ENCODE measurements at regions not wholly inside any gene's neighbourhood (a gene's known extent, or its start where the extent isn't known, plus 50 kb on each side); places are given as distances from the start of the nearest gene placed in this dataset.

DNA sequence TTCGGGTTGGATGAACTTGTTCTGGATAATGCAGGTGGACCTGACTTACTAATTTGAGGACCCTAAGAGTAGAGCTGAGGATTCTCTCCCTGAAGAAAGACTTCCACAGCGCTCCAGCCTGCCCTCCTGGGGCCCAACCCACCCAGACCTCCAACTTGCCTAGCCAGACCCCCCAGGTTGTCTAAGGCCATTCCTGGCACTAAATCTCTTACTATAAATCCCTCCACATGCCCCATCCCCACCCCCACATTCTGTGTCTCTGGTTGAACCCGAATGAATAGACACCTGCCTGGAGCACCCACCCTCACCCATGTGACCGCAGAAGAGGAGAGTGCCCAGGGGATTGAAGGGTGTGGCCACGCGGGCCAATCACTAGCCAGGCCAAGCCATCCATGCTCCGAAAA lies 1480.0 kb downstream of the TBC1D22A start:
- TF ChIP-seq, protein P1, sequence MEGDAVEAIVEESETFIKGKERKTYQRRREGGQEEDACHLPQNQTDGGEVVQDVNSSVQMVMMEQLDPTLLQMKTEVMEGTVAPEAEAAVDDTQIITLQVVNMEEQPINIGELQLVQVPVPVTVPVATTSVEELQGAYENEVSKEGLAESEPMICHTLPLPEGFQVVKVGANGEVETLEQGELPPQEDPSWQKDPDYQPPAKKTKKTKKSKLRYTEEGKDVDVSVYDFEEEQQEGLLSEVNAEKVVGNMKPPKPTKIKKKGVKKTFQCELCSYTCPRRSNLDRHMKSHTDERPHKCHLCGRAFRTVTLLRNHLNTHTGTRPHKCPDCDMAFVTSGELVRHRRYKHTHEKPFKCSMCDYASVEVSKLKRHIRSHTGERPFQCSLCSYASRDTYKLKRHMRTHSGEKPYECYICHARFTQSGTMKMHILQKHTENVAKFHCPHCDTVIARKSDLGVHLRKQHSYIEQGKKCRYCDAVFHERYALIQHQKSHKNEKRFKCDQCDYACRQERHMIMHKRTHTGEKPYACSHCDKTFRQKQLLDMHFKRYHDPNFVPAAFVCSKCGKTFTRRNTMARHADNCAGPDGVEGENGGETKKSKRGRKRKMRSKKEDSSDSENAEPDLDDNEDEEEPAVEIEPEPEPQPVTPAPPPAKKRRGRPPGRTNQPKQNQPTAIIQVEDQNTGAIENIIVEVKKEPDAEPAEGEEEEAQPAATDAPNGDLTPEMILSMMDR (conservative IDR thresholded peaks at IDR 0.05; ENCODE audit: low read depth in 2 of 2): no peak
- TF ChIP-seq, protein P2, sequence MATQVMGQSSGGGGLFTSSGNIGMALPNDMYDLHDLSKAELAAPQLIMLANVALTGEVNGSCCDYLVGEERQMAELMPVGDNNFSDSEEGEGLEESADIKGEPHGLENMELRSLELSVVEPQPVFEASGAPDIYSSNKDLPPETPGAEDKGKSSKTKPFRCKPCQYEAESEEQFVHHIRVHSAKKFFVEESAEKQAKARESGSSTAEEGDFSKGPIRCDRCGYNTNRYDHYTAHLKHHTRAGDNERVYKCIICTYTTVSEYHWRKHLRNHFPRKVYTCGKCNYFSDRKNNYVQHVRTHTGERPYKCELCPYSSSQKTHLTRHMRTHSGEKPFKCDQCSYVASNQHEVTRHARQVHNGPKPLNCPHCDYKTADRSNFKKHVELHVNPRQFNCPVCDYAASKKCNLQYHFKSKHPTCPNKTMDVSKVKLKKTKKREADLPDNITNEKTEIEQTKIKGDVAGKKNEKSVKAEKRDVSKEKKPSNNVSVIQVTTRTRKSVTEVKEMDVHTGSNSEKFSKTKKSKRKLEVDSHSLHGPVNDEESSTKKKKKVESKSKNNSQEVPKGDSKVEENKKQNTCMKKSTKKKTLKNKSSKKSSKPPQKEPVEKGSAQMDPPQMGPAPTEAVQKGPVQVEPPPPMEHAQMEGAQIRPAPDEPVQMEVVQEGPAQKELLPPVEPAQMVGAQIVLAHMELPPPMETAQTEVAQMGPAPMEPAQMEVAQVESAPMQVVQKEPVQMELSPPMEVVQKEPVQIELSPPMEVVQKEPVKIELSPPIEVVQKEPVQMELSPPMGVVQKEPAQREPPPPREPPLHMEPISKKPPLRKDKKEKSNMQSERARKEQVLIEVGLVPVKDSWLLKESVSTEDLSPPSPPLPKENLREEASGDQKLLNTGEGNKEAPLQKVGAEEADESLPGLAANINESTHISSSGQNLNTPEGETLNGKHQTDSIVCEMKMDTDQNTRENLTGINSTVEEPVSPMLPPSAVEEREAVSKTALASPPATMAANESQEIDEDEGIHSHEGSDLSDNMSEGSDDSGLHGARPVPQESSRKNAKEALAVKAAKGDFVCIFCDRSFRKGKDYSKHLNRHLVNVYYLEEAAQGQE (IDR thresholded peaks at IDR 0.05; ENCODE audit: unreplicated experiment): no peak
- TF ChIP-seq EZH2 (IDR thresholded peaks at IDR 0.05; ENCODE audit: low read depth, unreplicated experiment) (no peak), POLR2AphosphoS5 (IDR thresholded peaks at IDR 0.05; ENCODE audit: low read depth) (no peak), NANOG (IDR thresholded peaks at IDR 0.05; ENCODE audit: borderline replicate concordance) (no peak), JUNB (IDR thresholded peaks at IDR 0.05; ENCODE audit: unreplicated experiment) (no peak), STAT1 (IDR thresholded peaks at IDR 0.05; ENCODE audit: unreplicated experiment) (no peak), ZNF114 (CRISPR knock-in tag; IDR thresholded peaks at IDR 0.05) (no peak), CREB1 (CRISPR knock-in tag; IDR thresholded peaks at IDR 0.05; ENCODE audit: low read depth) (no peak)
- TF ChIP-seq, protein P3, sequence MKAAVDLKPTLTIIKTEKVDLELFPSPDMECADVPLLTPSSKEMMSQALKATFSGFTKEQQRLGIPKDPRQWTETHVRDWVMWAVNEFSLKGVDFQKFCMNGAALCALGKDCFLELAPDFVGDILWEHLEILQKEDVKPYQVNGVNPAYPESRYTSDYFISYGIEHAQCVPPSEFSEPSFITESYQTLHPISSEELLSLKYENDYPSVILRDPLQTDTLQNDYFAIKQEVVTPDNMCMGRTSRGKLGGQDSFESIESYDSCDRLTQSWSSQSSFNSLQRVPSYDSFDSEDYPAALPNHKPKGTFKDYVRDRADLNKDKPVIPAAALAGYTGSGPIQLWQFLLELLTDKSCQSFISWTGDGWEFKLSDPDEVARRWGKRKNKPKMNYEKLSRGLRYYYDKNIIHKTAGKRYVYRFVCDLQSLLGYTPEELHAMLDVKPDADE (IDR thresholded peaks at IDR 0.05): no peak

Measured in GM23338 (cell line).